Fibroblast of lung (primary cell): ENCODE measurements at regions not wholly inside any gene's neighbourhood (a gene's known extent, or its start where the extent isn't known, plus 50 kb on each side); places are given as distances from the start of the nearest gene placed in this dataset.

Source experiments
- DNase-seq, 2 donors: peaks; one replicate each; pipeline versions ENCODE4 v3.0.0 to v3.0.0-alpha.2; 2010; ENCODE audit warnings: low read depth in 2 of 2
- H2AFZ ChIP-seq: 2 replicates; pipeline ENCODE4 v1.5.1; 2012; ENCODE audit warnings: low read length, control low read depth, inconsistent platforms
- H3K27ac ChIP-seq: 2 replicates; pipeline ENCODE4 v1.5.1; 2011; ENCODE audit warnings: low read length, control low read depth; ENCODE audit not compliant: insufficient read depth
- H3K27me3 ChIP-seq: 2 replicates; pipeline ENCODE4 v1.5.1; 2011; ENCODE audit warnings: mild to moderate bottlenecking, low read length; ENCODE audit not compliant: control insufficient read depth, insufficient read depth
- H3K36me3 ChIP-seq: 2 replicates; pipeline ENCODE4 v1.5.1; 2011; ENCODE audit warnings: low read length; ENCODE audit not compliant: control insufficient read depth, insufficient read depth
- H3K4me1 ChIP-seq: 2 replicates; pipeline ENCODE4 v1.5.1; 2011; ENCODE audit warnings: low read length; ENCODE audit not compliant: control insufficient read depth, insufficient read depth; ENCODE audit errors: extremely low read depth
- H3K4me2 ChIP-seq: 2 replicates; pipeline ENCODE4 v1.5.1; 2011; ENCODE audit warnings: low read length, control low read depth; ENCODE audit not compliant: insufficient read depth; ENCODE audit errors: extremely low read depth
- H3K4me3 ChIP-seq, 4 experiments: fragments of 200-600 bp in 1 of 4; sonication (generic) in 1 of 4; replicated peaks in 1 of 4; 2 replicates each; pipeline ENCODE4 v1.5.1; 2011 to 2016; ENCODE audit warnings: low read length in 4 of 4, low read depth in 3 of 4, mild to moderate bottlenecking in 3 of 4, control low read depth in 2 of 4, inconsistent platforms in 1 of 4, mixed read lengths in 1 of 4; ENCODE audit not compliant: insufficient read depth in 1 of 4; ENCODE audit errors: control extremely low read depth in 1 of 4
- H3K79me2 ChIP-seq: 2 replicates; pipeline ENCODE4 v1.5.1; 2012; ENCODE audit warnings: mild to moderate bottlenecking, low read length, inconsistent platforms; ENCODE audit not compliant: control insufficient read depth, insufficient read depth
- H3K9ac ChIP-seq: 2 replicates; pipeline ENCODE4 v1.5.1; 2011; ENCODE audit warnings: mild to moderate bottlenecking, low read length, control low read depth; ENCODE audit not compliant: insufficient read depth
- H3K9me3 ChIP-seq: 2 replicates; pipeline ENCODE4 v1.5.1; 2012; ENCODE audit warnings: low read depth, low read length; ENCODE audit not compliant: control insufficient read depth, insufficient read depth
- H4K20me1 ChIP-seq: 2 replicates; pipeline ENCODE4 v1.5.1; 2011; ENCODE audit warnings: low read length; ENCODE audit not compliant: control insufficient read depth, insufficient read depth; ENCODE audit errors: extremely low read depth
- EZH2 ChIP-seq: IDR thresholded peaks from 2 replicates; pipeline ENCODE4 v1.5.1; 2012; ENCODE audit warnings: low read length, control low read depth, mild to moderate bottlenecking; ENCODE audit errors: missing control alignments
- TF ChIP-seq, protein P1 (sequence below), 2 donors: IDR thresholded peaks in 1 of 2; conservative IDR thresholded peaks in 1 of 2; 1 replicate in 1 of 2; 2 replicates in 1 of 2; pipeline ENCODE4 v1.5.1; 2011 to 2012; ENCODE audit warnings: low read length in 2 of 2, control low read depth in 1 of 2, inconsistent platforms in 1 of 2, low read depth in 1 of 2, mild to moderate bottlenecking in 1 of 2

DNA sequence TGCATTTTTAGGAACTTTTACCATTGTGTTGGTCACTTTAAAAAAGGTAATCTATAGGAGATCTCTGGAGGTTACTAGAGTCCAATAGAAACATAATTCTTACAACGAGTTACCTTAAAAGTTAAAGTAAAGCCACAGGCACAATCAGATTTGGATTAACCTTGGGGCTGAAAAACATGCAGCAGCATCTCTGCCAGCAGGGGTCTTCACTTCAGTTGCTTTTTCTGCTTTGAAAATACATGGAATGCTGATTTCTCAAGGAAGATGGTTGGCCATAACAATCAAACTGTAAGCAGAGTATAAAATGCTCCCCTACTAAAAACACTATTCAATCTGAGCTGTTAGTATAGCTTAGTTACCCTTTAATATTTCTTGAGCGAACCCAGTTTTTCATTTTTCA is 1072.3 kb upstream of the PCDH10 start:
- no peak for TF ChIP-seq EZH2
- TF ChIP-seq, protein P1, sequence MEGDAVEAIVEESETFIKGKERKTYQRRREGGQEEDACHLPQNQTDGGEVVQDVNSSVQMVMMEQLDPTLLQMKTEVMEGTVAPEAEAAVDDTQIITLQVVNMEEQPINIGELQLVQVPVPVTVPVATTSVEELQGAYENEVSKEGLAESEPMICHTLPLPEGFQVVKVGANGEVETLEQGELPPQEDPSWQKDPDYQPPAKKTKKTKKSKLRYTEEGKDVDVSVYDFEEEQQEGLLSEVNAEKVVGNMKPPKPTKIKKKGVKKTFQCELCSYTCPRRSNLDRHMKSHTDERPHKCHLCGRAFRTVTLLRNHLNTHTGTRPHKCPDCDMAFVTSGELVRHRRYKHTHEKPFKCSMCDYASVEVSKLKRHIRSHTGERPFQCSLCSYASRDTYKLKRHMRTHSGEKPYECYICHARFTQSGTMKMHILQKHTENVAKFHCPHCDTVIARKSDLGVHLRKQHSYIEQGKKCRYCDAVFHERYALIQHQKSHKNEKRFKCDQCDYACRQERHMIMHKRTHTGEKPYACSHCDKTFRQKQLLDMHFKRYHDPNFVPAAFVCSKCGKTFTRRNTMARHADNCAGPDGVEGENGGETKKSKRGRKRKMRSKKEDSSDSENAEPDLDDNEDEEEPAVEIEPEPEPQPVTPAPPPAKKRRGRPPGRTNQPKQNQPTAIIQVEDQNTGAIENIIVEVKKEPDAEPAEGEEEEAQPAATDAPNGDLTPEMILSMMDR (conservative IDR thresholded peaks at IDR 0.05 in 1 of 2, IDR thresholded peaks at IDR 0.05 in 1 of 2; ENCODE audit: low read depth in 1 of 2, low read length in 2 of 2), result peak in 1 of 2 donors; percentile 8
- Histone ChIP-seq H3K79me2 (no peaks in the 10 kb centered on the region), H3K4me1 (peaks cover 2% of the 10 kb centered on the region), H4K20me1 (no peaks in the 10 kb centered on the region), H3K9ac (no peak overlapping the region), H3K9me3 (no peaks in the 10 kb centered on the region), H3K4me3 (no peak overlapping the region), H3K36me3 (no peaks in the 10 kb centered on the region), H3K27ac (no peak overlapping the region), H3K4me2 (no peak overlapping the region), H2AFZ (no peak overlapping the region), H3K27me3 (no peaks in the 10 kb centered on the region)
- no peak for DNase-seq

- Histone ChIP-seq H3K4me2 (no peak overlapping the region), H3K4me3 (no peak overlapping the region), H3K36me3 (no peaks in the 10 kb centered on the region), H3K9me3 (no peaks in the 10 kb centered on the region), H4K20me1 (no peaks in the 10 kb centered on the region), H3K9ac (no peak overlapping the region), H2AFZ (no peak overlapping the region), H3K27ac (no peak overlapping the region), H3K79me2 (no peaks in the 10 kb centered on the region), H3K4me1 (no peaks in the 10 kb centered on the region), H3K27me3 (no peaks in the 10 kb centered on the region)
- DNase-seq, result no peak
- no peak for TF ChIP-seq EZH2
- TF ChIP-seq, protein P1 (conservative IDR thresholded peaks at IDR 0.05 in 1 of 2, IDR thresholded peaks at IDR 0.05 in 1 of 2; ENCODE audit: low read depth in 1 of 2, low read length in 2 of 2), result no peak
Observed at GRCh38 chr4:132085105-132085504, 1064.0 kb upstream of the PCDH10 start.

GRCh38 chr4:132094017-132094416 is 1055.1 kb upstream of the PCDH10 start:
- DNase-seq, result no peak
- Histone ChIP-seq H3K4me2 (no peak overlapping the region), H3K9ac (no peak overlapping the region), H3K27me3 (no peaks in the 10 kb centered on the region), H3K4me1 (no peaks in the 10 kb centered on the region), H3K9me3 (no peaks in the 10 kb centered on the region), H2AFZ (no peak overlapping the region), H3K79me2 (no peaks in the 10 kb centered on the region), H3K27ac (no peak overlapping the region), H3K36me3 (no peaks in the 10 kb centered on the region), H3K4me3 (no peak overlapping the region), H4K20me1 (no peaks in the 10 kb centered on the region)
- TF ChIP-seq, protein P1 (conservative IDR thresholded peaks at IDR 0.05 in 1 of 2, IDR thresholded peaks at IDR 0.05 in 1 of 2; ENCODE audit: low read depth in 1 of 2, low read length in 2 of 2), result no peak
- no peak for TF ChIP-seq EZH2
